Gastrocnemius medialis (tissue), 4 donors: ENCODE measurements at regions not wholly inside any gene's neighbourhood (a gene's known extent, or its start where the extent isn't known, plus 50 kb on each side); places are given as distances from the start of the nearest gene placed in this dataset.

ENCODE experiments used
- ATAC-seq, 2 donors: fragments of 150-250 bp; one replicate each; pipeline ENCODE4 v1.9.1; 2016
- DNase-seq, 2 donors: peaks; one replicate each; pipeline ENCODE4 v3.0.0-alpha.2; 2019
- H3K27ac ChIP-seq, 4 donors: fragments of 200-600 bp; sonication (generic); 1 replicate in 1 of 4; 2 replicates in 3 of 4; pipeline ENCODE4 v1.5.1; 2016 to 2018; ENCODE audit warnings: mild to moderate bottlenecking in 2 of 4, moderate library complexity in 1 of 4
- H3K27me3 ChIP-seq, 3 donors: fragments of 200-600 bp; sonication (generic) in 2 of 3; 1 replicate in 1 of 3; 2 replicates in 2 of 3; pipeline versions ENCODE4 v1.5.1 to v1.6.0; 2016 to 2019; ENCODE audit warnings: mild to moderate bottlenecking in 1 of 3, moderate library complexity in 1 of 3
- H3K36me3 ChIP-seq, 2 donors: fragments of 200-600 bp; sonication (generic) in 1 of 2; one replicate each; pipeline ENCODE4 v1.5.1; 2017 to 2018
- H3K4me1 ChIP-seq, 2 donors: fragments of 200-600 bp; sonication (generic) in 1 of 2; one replicate each; pipeline ENCODE4 v1.5.1; 2016 to 2017; ENCODE audit warnings: mild to moderate bottlenecking in 2 of 2
- H3K4me3 ChIP-seq, 4 donors: fragments of 200-600 bp; sonication (generic) in 3 of 4; 1 replicate in 1 of 4; 2 replicates in 3 of 4; pipeline ENCODE4 v1.5.1; 2016 to 2019; ENCODE audit warnings: mild to moderate bottlenecking in 2 of 4
- H3K9me3 ChIP-seq, 3 donors: fragments of 200-600 bp; sonication (generic) in 2 of 3; 1 replicate in 1 of 3; 2 replicates in 2 of 3; pipeline ENCODE4 v1.5.1; 2016 to 2019
- POLR2A ChIP-seq, 2 donors: fragments of 450-650 bp; IDR thresholded peaks; one replicate each; pipeline ENCODE4 v1.6.1; 2017; ENCODE audit warnings: antibody characterized with exemption in 2 of 2, mild to moderate bottlenecking in 2 of 2, moderate library complexity in 2 of 2
- in situ Hi-C, 4 donors: fragments of 200-750 bp; cut with MboI; loops; one replicate each; pipeline versions ENCODE4 v1.15.0 to v1.8.0; 2017; ENCODE audit warnings: low sequenced_read_pairs in 4 of 4
- intact Hi-C: fragments of 100-400 bp; cut with DNase I; formaldehyde crosslinking; loops from one replicate; pipeline ENCODE4 v1.15.1; 2023; ENCODE audit warnings: low total_unique reads
- TF ChIP-seq, protein P1 (sequence below), 5 experiments: fragments of 450-650 bp in 3 of 5; fragments of 200-600 bp in 2 of 5; sonication (generic) in 2 of 5; IDR thresholded peaks in 4 of 5; conservative IDR thresholded peaks in 1 of 5; 1 replicate in 4 of 5; 2 replicates in 1 of 5; pipeline ENCODE4 v1.5.1; 2016 to 2019; ENCODE audit warnings: antibody characterized with exemption in 5 of 5, mild to moderate bottlenecking in 3 of 5, moderate library complexity in 3 of 5

DNA sequence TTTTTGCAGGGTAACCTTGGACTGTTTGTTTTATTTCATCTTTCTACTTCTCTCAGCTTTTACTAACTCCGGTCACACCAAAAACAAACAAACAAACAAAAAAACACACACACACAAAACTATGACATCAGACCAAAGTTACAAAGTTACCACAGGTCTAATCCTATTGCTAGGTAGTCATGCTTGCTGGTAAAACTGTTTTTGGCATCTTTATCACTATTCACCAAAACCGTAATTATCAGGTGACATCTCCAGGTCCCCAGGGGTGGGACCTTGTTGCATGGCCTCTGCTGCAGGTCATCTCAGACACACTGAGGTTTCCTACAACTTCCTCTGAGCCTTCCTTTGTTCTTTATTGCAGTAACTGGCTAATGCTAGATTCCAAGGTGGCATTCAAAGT lies 162.3 kb downstream of the ABCA8 start:
- peak overlapping the region; percentile 31 to 65 (median 50) for H3K27ac ChIP-seq
- in situ Hi-C loops (loop anchor here in 2 of 4 donors (10.0 to 25.0 kb wide), 2 partner anchors 106 to 252 kb away; no protein-coding TSS in a partner anchor), intact Hi-C loops (no loop called here)
- H3K36me3 ChIP-seq: no peaks in the 10 kb centered on the region
- no peak for DNase-seq
- no peaks in the 10 kb centered on the region for H3K27me3 ChIP-seq
- no peaks in the 10 kb centered on the region for H3K9me3 ChIP-seq
- no peak overlapping the region for H3K4me3 ChIP-seq
- no peak for ATAC-seq
- H3K4me1 ChIP-seq: peaks cover 0 to 24% of the 10 kb centered on the region in 2 donors
- TF ChIP-seq POLR2A (IDR thresholded peaks at IDR 0.05): no peak
- TF ChIP-seq, protein P1, sequence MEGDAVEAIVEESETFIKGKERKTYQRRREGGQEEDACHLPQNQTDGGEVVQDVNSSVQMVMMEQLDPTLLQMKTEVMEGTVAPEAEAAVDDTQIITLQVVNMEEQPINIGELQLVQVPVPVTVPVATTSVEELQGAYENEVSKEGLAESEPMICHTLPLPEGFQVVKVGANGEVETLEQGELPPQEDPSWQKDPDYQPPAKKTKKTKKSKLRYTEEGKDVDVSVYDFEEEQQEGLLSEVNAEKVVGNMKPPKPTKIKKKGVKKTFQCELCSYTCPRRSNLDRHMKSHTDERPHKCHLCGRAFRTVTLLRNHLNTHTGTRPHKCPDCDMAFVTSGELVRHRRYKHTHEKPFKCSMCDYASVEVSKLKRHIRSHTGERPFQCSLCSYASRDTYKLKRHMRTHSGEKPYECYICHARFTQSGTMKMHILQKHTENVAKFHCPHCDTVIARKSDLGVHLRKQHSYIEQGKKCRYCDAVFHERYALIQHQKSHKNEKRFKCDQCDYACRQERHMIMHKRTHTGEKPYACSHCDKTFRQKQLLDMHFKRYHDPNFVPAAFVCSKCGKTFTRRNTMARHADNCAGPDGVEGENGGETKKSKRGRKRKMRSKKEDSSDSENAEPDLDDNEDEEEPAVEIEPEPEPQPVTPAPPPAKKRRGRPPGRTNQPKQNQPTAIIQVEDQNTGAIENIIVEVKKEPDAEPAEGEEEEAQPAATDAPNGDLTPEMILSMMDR (IDR thresholded peaks at IDR 0.05 in 4 of 5, conservative IDR thresholded peaks at IDR 0.05 in 1 of 5): no peak

DNA sequence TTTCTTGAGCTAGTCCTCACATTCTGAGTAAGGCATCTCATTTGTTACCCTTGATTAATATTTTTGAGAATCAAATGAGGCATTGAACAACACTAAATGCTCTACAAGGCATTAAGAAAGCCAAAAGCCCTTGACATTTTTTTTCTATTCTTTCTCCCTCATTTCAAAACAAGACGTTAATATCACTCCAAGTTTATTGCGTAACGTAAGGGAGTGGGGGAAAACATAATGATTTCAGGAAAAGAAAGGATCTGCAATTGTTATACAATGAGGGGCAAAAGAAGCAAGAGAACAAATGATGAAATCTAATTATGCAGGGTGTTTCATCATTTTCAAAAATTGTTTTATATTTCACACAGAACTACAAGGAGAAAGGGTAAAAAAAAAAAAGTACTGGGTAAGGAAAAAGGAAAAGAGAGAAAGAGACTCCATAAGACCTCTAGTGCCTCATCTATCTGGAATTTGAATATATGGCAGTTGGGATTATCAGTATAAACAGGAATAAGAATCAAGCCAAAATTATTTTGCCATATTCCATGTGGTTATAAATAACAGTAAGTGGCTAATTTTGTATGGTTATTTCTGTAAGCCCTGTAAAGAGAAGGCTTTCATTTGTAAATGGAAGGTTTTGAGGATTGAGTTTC lies 163.0 kb downstream of the ABCA8 start:
- DNase-seq: no peak
- H3K27ac ChIP-seq: peak overlapping the region; percentile 30 to 65 (median 50)
- TF ChIP-seq, protein P1 (IDR thresholded peaks at IDR 0.05 in 4 of 5, conservative IDR thresholded peaks at IDR 0.05 in 1 of 5): no peak
- TF ChIP-seq POLR2A (IDR thresholded peaks at IDR 0.05): no peak
- intact Hi-C loops (no loop called here), in situ Hi-C loops (loop anchor here in 2 of 4 donors (10.0 to 25.0 kb wide), 2 partner anchors 105 to 253 kb away; no protein-coding TSS in a partner anchor)
- no peaks in the 10 kb centered on the region for H3K36me3 ChIP-seq
- no peaks in the 10 kb centered on the region for H3K27me3 ChIP-seq
- H3K4me1 ChIP-seq: peaks cover 0 to 24% of the 10 kb centered on the region in 2 donors
- ATAC-seq: peak; percentile 60 to 71
- no peak overlapping the region for H3K4me3 ChIP-seq
- no peaks in the 10 kb centered on the region for H3K9me3 ChIP-seq

DNA sequence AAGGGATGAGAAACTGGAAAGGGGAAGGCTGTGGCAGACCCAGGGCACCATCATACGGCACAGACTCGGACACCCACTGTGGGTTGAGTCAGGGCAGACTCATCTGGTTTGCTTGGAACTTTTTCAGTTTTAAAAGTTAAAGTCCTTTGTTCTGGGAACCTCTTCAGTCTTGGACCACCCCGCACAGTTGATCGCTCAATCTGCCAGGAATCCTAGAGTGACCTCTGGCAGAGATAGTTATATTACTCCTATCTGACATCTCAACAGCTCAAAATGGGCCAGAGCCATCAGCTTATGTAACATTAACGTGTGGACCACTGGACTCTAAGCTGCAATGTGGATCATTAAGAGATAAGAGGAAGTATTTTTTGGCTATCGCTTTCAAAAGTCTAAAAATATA lies 164.3 kb downstream of the ABCA8 start:
- in situ Hi-C loops (loop anchor here in 2 of 4 donors (10.0 to 25.0 kb wide), 2 partner anchors 104 to 254 kb away; no protein-coding TSS in a partner anchor), intact Hi-C loops (no loop called here)
- no peak for ATAC-seq
- DNase-seq: no peak
- Histone ChIP-seq H3K9me3 (no peaks in the 10 kb centered on the region), H3K27ac (peak overlapping the region; percentile 7 to 35 (median 17)), H3K27me3 (no peaks in the 10 kb centered on the region), H3K4me3 (no peak overlapping the region), H3K4me1 (peaks cover 0 to 24% of the 10 kb centered on the region in 2 donors), H3K36me3 (no peaks in the 10 kb centered on the region)
- no peak for TF ChIP-seq POLR2A (IDR thresholded peaks at IDR 0.05)
- TF ChIP-seq, protein P1 (IDR thresholded peaks at IDR 0.05 in 4 of 5, conservative IDR thresholded peaks at IDR 0.05 in 1 of 5): no peak

DNA sequence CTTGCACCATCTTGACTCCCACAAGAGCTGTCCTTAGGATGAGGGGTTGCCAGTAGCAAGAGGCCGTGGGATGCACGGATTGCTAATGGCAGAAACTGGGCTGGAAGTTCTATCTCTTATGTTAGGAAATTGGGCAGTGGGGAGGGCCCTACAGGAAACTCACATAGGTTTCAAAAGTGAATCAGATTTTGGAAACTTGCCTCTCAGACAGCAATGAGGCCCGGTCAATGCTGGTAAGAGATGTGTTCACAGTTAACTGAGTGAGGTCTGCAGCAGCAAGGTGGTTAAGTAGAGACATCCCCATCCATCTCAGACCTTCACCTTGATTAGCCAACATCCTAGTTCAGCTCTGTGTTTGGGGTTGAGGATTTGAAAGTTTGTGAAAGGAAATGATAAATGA lies 164.7 kb downstream of the ABCA8 start:
- peak overlapping the region; percentile 7 to 35 (median 17) for H3K27ac ChIP-seq
- H3K27me3 ChIP-seq: no peaks in the 10 kb centered on the region
- in situ Hi-C loops (loop anchor here in 2 of 4 donors (10.0 to 25.0 kb wide), 2 partner anchors 103 to 254 kb away; no protein-coding TSS in a partner anchor), intact Hi-C loops (no loop called here)
- DNase-seq (no peak), ATAC-seq (no peak)
- no peaks in the 10 kb centered on the region for H3K9me3 ChIP-seq
- no peaks in the 10 kb centered on the region for H3K36me3 ChIP-seq
- TF ChIP-seq, protein P1 (IDR thresholded peaks at IDR 0.05 in 4 of 5, conservative IDR thresholded peaks at IDR 0.05 in 1 of 5): no peak
- TF ChIP-seq POLR2A (IDR thresholded peaks at IDR 0.05): no peak
- no peak overlapping the region for H3K4me3 ChIP-seq
- H3K4me1 ChIP-seq: peaks cover 0 to 24% of the 10 kb centered on the region in 2 donors
